ENCODE measurements at regions not wholly inside any gene's neighbourhood (a gene's known extent, or its start where the extent isn't known, plus 50 kb on each side); places are given as distances from the start of the nearest gene placed in this dataset.

DNA sequence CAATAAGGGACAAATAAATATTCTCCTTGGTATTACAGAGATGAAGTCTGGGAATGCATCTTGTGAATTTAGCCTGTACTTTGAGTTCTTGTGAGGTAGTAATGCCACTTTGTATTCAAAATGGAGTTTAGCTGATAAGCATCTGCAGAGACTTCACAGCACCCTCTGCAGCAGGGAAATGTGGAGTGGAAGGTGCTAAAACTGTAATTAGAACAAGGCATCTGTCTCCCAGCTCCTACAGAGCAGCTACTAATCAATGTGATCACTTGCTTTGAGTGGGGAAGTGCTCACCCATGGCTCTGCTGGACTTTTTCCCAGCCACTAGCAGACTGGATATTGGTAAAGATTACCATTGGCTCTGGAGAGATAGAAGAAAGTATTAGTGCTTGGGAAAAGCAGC, 56.2 kb upstream of the TMEFF2 start:
- DNase-seq (ENCODE audit: low read depth in 1 of 2, low spot score in 1 of 2) (no peak), FAIRE-seq (no peak), ATAC-seq (no peak)
- ChIA-PET POLR2A (no interaction called here), CTCF (interaction anchor here (0.6 kb wide), 1 partner anchor 439 kb away, joined by 4 read pairs; no protein-coding TSS in a partner anchor)
- H3K9me3 ChIP-seq: no peaks in the 10 kb centered on the region
- TF ChIP-seq, protein P1, sequence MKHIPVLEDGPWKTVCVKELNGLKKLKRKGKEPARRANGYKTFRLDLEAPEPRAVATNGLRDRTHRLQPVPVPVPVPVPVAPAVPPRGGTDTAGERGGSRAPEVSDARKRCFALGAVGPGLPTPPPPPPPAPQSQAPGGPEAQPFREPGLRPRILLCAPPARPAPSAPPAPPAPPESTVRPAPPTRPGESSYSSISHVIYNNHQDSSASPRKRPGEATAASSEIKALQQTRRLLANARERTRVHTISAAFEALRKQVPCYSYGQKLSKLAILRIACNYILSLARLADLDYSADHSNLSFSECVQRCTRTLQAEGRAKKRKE (CRISPR knock-in tag; IDR thresholded peaks at IDR 0.05; ENCODE audit: low read depth): no peak
- TF ChIP-seq, protein P2, sequence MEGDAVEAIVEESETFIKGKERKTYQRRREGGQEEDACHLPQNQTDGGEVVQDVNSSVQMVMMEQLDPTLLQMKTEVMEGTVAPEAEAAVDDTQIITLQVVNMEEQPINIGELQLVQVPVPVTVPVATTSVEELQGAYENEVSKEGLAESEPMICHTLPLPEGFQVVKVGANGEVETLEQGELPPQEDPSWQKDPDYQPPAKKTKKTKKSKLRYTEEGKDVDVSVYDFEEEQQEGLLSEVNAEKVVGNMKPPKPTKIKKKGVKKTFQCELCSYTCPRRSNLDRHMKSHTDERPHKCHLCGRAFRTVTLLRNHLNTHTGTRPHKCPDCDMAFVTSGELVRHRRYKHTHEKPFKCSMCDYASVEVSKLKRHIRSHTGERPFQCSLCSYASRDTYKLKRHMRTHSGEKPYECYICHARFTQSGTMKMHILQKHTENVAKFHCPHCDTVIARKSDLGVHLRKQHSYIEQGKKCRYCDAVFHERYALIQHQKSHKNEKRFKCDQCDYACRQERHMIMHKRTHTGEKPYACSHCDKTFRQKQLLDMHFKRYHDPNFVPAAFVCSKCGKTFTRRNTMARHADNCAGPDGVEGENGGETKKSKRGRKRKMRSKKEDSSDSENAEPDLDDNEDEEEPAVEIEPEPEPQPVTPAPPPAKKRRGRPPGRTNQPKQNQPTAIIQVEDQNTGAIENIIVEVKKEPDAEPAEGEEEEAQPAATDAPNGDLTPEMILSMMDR (IDR thresholded peaks at IDR 0.05): no peak
- TF ChIP-seq ZSCAN20 (CRISPR knock-in tag; IDR thresholded peaks at IDR 0.05): no peak
- no peak for TF ChIP-seq KDM5A (IDR thresholded peaks at IDR 0.05)
- no peak for TF ChIP-seq GATA3 (IDR thresholded peaks at IDR 0.05; ENCODE audit: borderline replicate concordance)
- TF ChIP-seq JUNB (IDR thresholded peaks at IDR 0.05): no peak
- TF ChIP-seq RAD21 (conservative IDR thresholded peaks at IDR 0.05 in 1 of 2, IDR thresholded peaks at IDR 0.05 in 1 of 2): no peak
- TF ChIP-seq, protein P3, sequence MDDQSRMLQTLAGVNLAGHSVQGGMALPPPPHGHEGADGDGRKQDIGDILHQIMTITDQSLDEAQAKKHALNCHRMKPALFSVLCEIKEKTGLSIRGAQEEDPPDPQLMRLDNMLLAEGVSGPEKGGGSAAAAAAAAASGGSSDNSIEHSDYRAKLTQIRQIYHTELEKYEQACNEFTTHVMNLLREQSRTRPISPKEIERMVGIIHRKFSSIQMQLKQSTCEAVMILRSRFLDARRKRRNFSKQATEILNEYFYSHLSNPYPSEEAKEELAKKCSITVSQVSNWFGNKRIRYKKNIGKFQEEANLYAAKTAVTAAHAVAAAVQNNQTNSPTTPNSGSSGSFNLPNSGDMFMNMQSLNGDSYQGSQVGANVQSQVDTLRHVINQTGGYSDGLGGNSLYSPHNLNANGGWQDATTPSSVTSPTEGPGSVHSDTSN (IDR thresholded peaks at IDR 0.05): no peak
- no peak for TF ChIP-seq HOXA7 (CRISPR knock-in tag; IDR thresholded peaks at IDR 0.05)
- no peak for TF ChIP-seq MAX (IDR thresholded peaks at IDR 0.05)
- TF ChIP-seq, protein P4, sequence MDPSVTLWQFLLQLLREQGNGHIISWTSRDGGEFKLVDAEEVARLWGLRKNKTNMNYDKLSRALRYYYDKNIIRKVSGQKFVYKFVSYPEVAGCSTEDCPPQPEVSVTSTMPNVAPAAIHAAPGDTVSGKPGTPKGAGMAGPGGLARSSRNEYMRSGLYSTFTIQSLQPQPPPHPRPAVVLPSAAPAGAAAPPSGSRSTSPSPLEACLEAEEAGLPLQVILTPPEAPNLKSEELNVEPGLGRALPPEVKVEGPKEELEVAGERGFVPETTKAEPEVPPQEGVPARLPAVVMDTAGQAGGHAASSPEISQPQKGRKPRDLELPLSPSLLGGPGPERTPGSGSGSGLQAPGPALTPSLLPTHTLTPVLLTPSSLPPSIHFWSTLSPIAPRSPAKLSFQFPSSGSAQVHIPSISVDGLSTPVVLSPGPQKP (IDR thresholded peaks at IDR 0.05; ENCODE audit: low read depth, low read length): no peak
- H3K4me1 ChIP-seq: no peaks in the 10 kb centered on the region
- H3K4me3 ChIP-seq: no peak overlapping the region
- no peak overlapping the region for H3K27ac ChIP-seq
- H3K4me2 ChIP-seq: no peak overlapping the region

- no peak overlapping the region for H3K4me2 ChIP-seq
- no peaks in the 10 kb centered on the region for H3K4me1 ChIP-seq
- ChIA-PET CTCF (no interaction called here), POLR2A (no interaction called here)
- WGBS (ENCODE audit: missing lambda C conversion rate): 69% methylated on average over 3 of the region's 3 CpGs
- ATAC-seq: no peak
- H3K27ac ChIP-seq: no peak overlapping the region
- FAIRE-seq: no peak
- TF ChIP-seq PHF8 (IDR thresholded peaks at IDR 0.05; ENCODE audit: borderline replicate concordance, low read depth) (no peak), FOSB (CRISPR knock-in tag; IDR thresholded peaks at IDR 0.05) (no peak), CBX2 (IDR thresholded peaks at IDR 0.05; ENCODE audit: borderline replicate concordance, low read depth) (no peak), EP300 (IDR thresholded peaks at IDR 0.05) (no peak), ESRRA (IDR thresholded peaks at IDR 0.05; ENCODE audit: borderline replicate concordance, low read length) (no peak), MAX (IDR thresholded peaks at IDR 0.05) (no peak), MAFK (IDR thresholded peaks at IDR 0.05; ENCODE audit: partially characterized antibody) (no peak), FOSL2 (IDR thresholded peaks at IDR 0.05) (no peak), FOSL2 (CRISPR knock-in tag; IDR thresholded peaks at IDR 0.05) (no peak), KDM1A (IDR thresholded peaks at IDR 0.05; ENCODE audit: low read depth) (no peak), ZNF302 (CRISPR knock-in tag; IDR thresholded peaks at IDR 0.05) (no peak), CHD4 (IDR thresholded peaks at IDR 0.05; ENCODE audit: borderline replicate concordance) (no peak), RFX5 (IDR thresholded peaks at IDR 0.05) (no peak), BHLHE40 (IDR thresholded peaks at IDR 0.05; ENCODE audit: low read depth, low read length) (no peak)
- TF ChIP-seq, protein P5, sequence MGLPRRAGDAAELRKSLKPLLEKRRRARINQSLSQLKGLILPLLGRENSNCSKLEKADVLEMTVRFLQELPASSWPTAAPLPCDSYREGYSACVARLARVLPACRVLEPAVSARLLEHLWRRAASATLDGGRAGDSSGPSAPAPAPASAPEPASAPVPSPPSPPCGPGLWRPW (IDR thresholded peaks at IDR 0.05): no peak
- TF ChIP-seq, protein P2 (IDR thresholded peaks at IDR 0.05): no peak
- H3K4me3 ChIP-seq: no peak overlapping the region
- H3K9me3 ChIP-seq: no peaks in the 10 kb centered on the region
- no peak for DNase-seq (ENCODE audit: low read depth in 1 of 2, low spot score in 1 of 2)
Measured at GRCh38 chr2:192247456-192247855, 52.7 kb upstream of the TMEFF2 start.
